NCI-H2107 treated with DMSO at 0.1 percent for 48 hours (cell line): ENCODE measurements at regions not wholly inside any gene's neighbourhood (a gene's known extent, or its start where the extent isn't known, plus 50 kb on each side); places are given as distances from the start of the nearest gene placed in this dataset.
A peak's percentile ranks its signal among the peaks of the same experiment; 100 is the strongest.
"Not testable (repeated sequence)": the region's sequence is repeated elsewhere in the genome, so short reads cannot be mapped to it uniquely, and the experiment has no call there.

Experiments used
- DNase-seq: peaks from one replicate; lab custom pipeline; 2025; ENCODE audit not compliant: unreplicated experiment; lab: John Stamatoyannopoulos, UW

- DNase-seq: no peak
Observed at GRCh38 chr6:128738112-128738511, 144.8 kb upstream of the LAMA2 start.

GRCh38 chr6:128736780-128737179 is 146.2 kb upstream of the LAMA2 start:
- no peak for DNase-seq

DNA sequence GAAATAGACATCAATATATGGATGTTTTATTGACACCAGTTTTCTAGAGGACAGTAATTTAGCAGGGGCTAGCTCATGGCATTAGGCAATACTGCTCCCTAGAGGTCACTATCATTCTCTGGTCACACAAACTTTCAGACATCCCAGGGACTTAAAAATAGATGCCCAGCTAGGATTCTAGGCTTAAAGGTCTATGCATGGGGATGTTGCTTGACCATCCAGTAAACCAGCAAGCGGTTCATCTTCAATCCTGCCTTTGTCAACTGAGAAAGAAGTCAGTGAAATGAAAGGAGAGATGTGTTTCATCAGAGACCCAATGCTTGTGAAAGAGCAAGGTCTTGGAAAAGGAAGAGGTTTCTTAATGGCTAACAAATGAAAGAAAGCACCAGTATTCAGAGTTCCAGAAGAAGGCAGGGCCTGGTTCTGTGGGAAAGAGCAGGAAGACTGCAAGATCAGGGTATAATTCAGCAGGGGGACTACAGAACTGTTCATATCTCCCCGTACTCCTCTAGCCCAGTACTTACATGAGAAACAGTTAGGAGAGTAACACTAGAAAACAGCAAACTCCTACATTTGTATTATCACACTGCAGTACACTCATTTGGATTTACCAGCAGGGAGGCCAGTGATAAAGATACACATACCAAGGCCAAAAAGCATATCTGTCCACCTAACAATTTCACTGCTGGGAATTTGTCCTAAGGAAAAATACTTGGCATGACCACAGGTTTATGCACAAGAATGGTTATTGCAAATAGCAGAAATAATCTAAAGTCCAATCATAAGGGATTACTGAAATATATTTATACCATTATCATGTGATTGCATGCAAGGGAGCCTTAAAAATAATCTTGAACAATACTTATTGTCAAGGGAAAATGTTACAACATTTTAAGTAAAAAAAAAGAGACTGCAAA is 151.4 kb upstream of the LAMA2 start:
- DNase-seq: peak; percentile 55

DNA sequence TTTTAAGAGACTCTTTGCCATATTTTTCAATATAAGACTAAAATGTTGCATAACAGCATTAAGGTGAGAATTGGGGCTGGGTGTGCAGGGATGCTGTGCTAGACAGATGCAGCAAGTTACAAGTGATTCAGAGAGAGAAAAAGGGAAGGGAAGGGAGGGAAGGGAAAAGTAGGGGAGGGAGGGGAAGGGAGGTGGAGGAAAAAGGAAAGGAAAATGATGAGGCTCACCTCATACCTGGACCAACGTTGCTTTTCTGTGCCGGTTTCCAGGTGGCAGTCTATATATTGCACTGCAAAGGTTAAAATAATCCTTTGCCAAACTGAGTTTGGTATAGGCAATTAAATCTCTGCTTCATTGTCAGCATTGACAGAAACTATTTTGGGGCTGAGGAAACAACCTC is 155.4 kb upstream of the LAMA2 start:
- DNase-seq: no peak

DNA sequence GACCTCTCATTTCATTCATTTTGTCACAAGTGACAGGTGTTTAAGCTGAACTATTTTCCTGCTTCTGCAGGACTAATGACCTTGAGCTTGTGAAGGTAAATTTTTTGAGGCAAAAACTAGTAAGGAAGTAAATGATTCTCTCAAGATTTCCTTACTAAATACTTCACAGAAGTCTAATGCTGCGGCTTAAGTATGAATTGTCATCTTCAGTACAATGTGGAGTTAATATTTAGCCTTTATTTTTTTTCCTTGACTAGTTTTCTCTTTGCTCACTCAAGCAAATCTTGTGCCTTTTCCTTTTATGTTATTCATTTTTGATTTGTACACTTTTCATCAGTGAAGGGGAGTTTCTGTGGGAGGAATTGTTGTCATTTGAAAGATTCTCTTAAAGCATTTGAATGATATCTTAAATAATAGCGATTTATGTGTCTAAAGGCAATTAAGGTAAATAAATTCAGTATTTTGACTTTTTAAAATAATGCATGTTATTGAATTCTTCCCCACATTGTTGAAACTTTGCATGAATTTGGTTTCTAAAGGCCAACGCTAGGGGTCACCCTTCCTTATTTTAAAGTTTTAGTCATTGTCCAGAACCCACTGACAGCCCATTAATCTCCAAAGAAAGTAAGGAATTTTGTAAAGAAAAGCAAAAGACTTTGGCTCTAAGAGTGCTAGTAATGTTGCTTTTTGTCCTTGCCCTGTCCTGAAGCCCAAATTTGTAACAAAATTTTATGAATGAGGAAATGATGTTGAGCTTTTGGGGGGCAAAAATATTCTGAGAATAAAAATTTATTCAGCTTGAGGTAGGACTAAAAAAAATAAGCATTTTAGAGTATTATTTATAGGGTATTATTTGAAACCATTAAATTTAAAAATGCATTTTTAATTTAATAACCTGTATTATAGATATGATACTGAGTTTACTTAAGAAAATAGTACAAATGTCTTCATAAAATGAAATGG is 157.4 kb upstream of the LAMA2 start:
- no peak for DNase-seq

DNA sequence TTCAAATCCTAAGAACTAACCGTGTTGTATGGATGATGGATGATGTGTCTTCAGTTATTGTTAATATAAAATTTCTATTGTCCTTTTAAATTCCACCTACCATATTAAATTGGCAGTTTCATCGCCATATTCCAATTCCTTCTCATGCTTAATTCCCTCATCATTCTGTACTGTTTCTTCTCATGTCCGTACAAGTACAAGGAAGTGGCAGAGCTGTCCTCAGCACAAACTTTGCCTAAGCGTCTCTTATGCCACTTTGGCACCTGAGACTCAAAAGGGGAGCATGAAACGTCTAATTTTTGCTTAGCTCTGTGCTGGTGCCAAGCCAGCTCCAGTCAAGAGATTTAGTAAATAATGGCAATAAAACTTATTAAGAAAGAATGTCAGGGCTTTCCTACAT is 158.2 kb upstream of the LAMA2 start:
- DNase-seq: no peak

DNA sequence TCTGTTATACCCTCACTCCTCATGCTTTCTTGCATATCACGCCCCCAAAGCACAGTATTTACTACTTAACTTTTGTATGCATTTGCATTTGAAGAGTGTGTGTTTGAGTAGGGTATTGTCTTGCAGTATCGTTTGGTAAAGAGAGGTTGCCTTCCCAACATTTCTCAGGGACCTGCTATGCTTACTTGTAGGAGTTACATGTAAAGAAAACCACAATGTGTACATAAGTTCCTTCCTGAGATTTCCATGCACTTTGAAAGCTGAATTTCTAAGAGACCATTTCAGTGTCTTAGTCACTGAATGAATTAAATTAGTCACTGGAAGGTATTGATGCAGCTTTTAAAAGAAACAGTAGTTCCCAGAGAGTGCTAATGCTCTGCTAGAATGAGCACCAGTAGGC is 159.3 kb upstream of the LAMA2 start:
- no peak for DNase-seq

- DNase-seq: no peak
Observed at GRCh38 chr6:128720891-128721290, 162.0 kb upstream of the LAMA2 start.

- DNase-seq: no peak
Observed at GRCh38 chr6:128719786-128720185, 163.2 kb upstream of the LAMA2 start.

DNA sequence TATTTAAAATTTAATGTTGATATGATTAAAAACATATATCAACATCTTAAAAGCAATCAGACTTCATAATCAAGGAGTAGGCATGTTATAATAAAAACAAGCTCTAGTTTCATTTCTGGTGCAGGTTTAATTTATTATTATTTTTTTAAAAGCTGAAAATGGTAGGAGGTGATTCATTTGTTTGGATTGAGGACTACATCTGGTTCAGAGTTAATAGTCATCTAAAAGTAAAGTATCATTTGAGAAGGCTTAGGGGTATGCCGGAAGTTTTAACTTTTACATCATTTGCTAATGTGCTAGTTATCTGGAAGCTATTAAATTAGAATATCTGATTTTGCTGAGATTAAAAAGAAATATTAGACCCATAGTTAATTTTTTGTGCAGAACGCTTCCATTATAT is 169.5 kb upstream of the LAMA2 start:
- DNase-seq: no peak

- DNase-seq: no peak
Observed at GRCh38 chr6:128712898-128713297, 170.0 kb upstream of the LAMA2 start.

- no peak for DNase-seq
Observed at GRCh38 chr6:128711149-128711548, 171.8 kb upstream of the LAMA2 start.

DNA sequence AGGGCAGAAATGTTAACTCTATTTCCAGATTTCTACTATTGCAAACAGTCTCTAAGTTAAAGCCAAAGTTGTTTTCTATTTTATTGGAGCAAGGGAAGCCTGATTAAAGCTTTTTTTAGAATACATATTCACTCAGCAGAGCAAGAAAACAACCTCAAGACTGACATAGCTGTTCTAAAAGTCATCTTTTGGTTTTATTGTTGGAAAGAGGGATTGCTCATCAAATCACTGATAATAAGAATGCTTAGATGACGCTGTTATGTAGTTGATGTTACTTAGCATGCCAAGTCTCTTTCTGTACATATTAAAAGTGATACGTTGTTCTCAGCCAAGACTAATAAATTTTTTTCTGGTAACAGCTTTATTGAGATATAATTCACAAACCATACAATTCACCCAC is 172.6 kb upstream of the LAMA2 start:
- no peak for DNase-seq

DNA sequence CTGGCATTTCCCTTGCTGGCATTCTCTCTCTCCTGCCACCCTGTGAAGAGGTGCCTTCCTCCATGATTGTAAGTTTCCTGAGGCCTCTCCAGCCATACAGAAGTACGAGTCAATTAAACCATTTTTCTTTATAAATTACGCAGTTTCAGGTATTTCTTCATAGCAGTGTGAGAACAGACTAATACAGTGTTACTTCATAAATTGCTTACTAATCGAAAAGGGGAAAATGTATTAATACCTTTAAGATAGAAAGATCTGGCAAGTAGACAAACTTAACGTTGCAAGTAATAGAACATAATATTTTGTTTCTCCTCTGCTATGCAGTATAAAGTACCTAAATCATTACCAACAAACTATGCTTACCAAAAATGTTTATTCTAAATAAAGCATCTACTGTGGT is 178.3 kb upstream of the LAMA2 start:
- DNase-seq: no peak

GRCh38 chr6:128703794-128704193 is 179.1 kb upstream of the LAMA2 start:
- DNase-seq: not testable (repeated sequence)

- no peak for DNase-seq
Observed at GRCh38 chr6:128696691-128697689, 176.6 kb upstream of the PTPRK start.

- DNase-seq: no peak
Observed at GRCh38 chr6:128694303-128695009, 174.1 kb upstream of the PTPRK start.

GRCh38 chr6:128690063-128690462 is 169.7 kb upstream of the PTPRK start:
- DNase-seq: no peak

DNA sequence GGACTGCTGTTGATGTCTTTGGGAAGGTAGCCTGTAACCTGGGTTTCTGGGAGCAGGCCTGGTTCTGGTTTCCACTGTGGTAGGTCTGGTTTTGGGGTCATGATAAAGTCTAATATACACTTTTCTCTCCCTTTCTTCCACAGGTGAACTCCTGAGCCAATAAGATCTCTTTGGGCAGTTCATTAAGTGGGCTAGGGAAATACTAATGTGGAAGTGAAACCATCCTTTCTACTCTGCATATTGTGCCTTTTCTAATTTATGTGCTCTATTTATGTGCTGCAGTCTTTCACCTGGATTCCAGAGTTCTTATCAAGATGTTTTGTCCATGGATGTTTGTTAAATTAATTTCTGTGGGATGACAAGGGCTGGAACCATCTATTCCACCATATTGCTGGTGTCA is 165.7 kb upstream of the PTPRK start:
- no peak for DNase-seq

- no peak for DNase-seq
Observed at GRCh38 chr6:128676456-128676855, 156.1 kb upstream of the PTPRK start.
